ENCODE measurements at regions not wholly inside any gene's neighbourhood (a gene's known extent, or its start where the extent isn't known, plus 50 kb on each side); places are given as distances from the start of the nearest gene placed in this dataset.

DNA sequence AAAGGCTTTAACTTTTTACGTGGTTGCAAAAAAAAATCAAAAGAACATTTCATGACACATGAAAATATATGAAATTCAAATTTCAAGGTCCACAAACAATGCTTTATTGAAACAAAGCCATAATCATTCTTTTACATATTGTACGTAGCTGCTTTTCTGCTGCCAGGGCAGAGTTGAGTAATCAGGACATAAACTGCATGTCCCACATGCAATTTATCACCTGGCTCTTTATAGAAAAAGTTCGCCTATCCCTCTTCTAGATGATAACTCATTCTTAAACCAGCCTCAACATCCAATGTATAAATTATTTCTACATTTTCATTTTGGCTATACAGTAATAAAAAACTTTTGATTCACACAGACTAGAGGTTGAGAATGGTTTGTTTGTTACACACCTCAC, 154.9 kb downstream of the AXIN2 start:
- Histone ChIP-seq H3K4me3 (replicated peaks in 1 of 4; ENCODE audit: control extremely low read depth in 1 of 4, insufficient read depth in 1 of 4, low read depth in 3 of 4, low read length in 4 of 4) (no peak overlapping the region), H3K27ac (ENCODE audit: insufficient read depth, low read length) (no peak overlapping the region), H4K20me1 (ENCODE audit: control insufficient read depth, extremely low read depth, insufficient read depth, low read length) (no peaks in the 10 kb centered on the region), H3K79me2 (ENCODE audit: control insufficient read depth, insufficient read depth, low read length) (no peaks in the 10 kb centered on the region), H2AFZ (ENCODE audit: low read length) (no peak overlapping the region), H3K9ac (ENCODE audit: insufficient read depth, low read length) (no peak overlapping the region), H3K27me3 (ENCODE audit: control insufficient read depth, insufficient read depth, low read length) (no peaks in the 10 kb centered on the region), H3K9me3 (ENCODE audit: control insufficient read depth, insufficient read depth, low read depth, low read length) (no peaks in the 10 kb centered on the region), H3K4me2 (ENCODE audit: extremely low read depth, insufficient read depth, low read length) (no peak overlapping the region), H3K4me1 (ENCODE audit: control insufficient read depth, extremely low read depth, insufficient read depth, low read length) (no peaks in the 10 kb centered on the region), H3K36me3 (ENCODE audit: control insufficient read depth, insufficient read depth, low read length) (no peaks in the 10 kb centered on the region)
- TF ChIP-seq, protein P1, sequence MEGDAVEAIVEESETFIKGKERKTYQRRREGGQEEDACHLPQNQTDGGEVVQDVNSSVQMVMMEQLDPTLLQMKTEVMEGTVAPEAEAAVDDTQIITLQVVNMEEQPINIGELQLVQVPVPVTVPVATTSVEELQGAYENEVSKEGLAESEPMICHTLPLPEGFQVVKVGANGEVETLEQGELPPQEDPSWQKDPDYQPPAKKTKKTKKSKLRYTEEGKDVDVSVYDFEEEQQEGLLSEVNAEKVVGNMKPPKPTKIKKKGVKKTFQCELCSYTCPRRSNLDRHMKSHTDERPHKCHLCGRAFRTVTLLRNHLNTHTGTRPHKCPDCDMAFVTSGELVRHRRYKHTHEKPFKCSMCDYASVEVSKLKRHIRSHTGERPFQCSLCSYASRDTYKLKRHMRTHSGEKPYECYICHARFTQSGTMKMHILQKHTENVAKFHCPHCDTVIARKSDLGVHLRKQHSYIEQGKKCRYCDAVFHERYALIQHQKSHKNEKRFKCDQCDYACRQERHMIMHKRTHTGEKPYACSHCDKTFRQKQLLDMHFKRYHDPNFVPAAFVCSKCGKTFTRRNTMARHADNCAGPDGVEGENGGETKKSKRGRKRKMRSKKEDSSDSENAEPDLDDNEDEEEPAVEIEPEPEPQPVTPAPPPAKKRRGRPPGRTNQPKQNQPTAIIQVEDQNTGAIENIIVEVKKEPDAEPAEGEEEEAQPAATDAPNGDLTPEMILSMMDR (conservative IDR thresholded peaks at IDR 0.05 in 1 of 2, IDR thresholded peaks at IDR 0.05 in 1 of 2; ENCODE audit: low read depth in 1 of 2, low read length in 2 of 2) = no peak
- no peak for TF ChIP-seq EZH2 (IDR thresholded peaks at IDR 0.05; ENCODE audit: low read length, missing control alignments)
- DNase-seq (ENCODE audit: low read depth in 2 of 2) = no peak

DNA sequence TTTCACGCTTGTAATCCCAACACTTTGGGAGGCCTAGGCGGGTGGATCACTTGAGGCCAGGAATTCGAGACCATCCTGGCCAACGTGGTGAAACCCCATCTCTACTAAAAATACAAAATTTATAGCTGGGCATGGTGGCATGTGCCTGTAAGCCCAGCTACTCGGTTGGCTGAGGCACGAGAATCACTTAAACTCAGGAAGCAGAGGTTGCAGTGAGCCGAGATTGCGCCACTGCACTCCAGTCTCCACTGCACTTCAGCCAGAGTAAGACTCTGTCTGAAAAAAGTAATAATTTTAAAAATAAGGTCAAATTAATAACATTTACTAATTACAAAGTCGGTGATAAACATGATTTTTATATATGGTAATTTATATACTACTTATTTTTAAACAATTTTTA, 155.9 kb downstream of the AXIN2 start:
- no peak overlapping the region for H3K27ac ChIP-seq (ENCODE audit: insufficient read depth, low read length)

DNA sequence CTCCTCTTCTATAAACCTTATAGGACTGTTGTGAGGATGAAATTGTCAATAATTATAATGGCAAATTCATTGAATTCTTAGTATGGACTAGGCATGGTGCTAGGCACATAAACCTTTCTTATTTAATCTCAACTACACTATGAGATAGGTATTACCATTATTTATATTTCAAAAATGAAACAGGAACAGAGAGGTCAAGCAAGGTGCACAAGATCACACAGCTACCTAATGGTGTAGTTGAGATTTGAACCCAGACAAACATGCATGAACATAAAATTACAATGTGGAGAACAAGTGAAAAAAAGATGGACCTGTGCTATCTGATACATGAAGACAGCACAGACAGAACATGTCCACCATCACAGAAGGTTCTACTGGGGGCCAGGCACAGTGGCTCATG, 156.7 kb downstream of the AXIN2 start:
- Histone ChIP-seq H3K4me2 (ENCODE audit: extremely low read depth, insufficient read depth, low read length) (no peak overlapping the region), H4K20me1 (ENCODE audit: control insufficient read depth, extremely low read depth, insufficient read depth, low read length) (no peaks in the 10 kb centered on the region), H3K4me3 (replicated peaks in 1 of 4; ENCODE audit: control extremely low read depth in 1 of 4, insufficient read depth in 1 of 4, low read depth in 3 of 4, low read length in 4 of 4) (no peak overlapping the region), H3K27me3 (ENCODE audit: control insufficient read depth, insufficient read depth, low read length) (no peaks in the 10 kb centered on the region), H3K4me1 (ENCODE audit: control insufficient read depth, extremely low read depth, insufficient read depth, low read length) (no peaks in the 10 kb centered on the region), H3K9ac (ENCODE audit: insufficient read depth, low read length) (no peak overlapping the region), H2AFZ (ENCODE audit: low read length) (no peak overlapping the region), H3K9me3 (ENCODE audit: control insufficient read depth, insufficient read depth, low read depth, low read length) (no peaks in the 10 kb centered on the region), H3K79me2 (ENCODE audit: control insufficient read depth, insufficient read depth, low read length) (no peaks in the 10 kb centered on the region), H3K27ac (ENCODE audit: insufficient read depth, low read length) (no peak overlapping the region), H3K36me3 (ENCODE audit: control insufficient read depth, insufficient read depth, low read length) (no peaks in the 10 kb centered on the region)
- no peak for DNase-seq (ENCODE audit: low read depth in 2 of 2)
- TF ChIP-seq, protein P1 (conservative IDR thresholded peaks at IDR 0.05 in 1 of 2, IDR thresholded peaks at IDR 0.05 in 1 of 2; ENCODE audit: low read depth in 1 of 2, low read length in 2 of 2) = no peak
- no peak for TF ChIP-seq EZH2 (IDR thresholded peaks at IDR 0.05; ENCODE audit: low read length, missing control alignments)

More for the DNA sequence above, 155.9 kb downstream of the AXIN2 start:
- Histone ChIP-seq H3K79me2 (ENCODE audit: control insufficient read depth, insufficient read depth, low read length) (no peaks in the 10 kb centered on the region), H4K20me1 (ENCODE audit: control insufficient read depth, extremely low read depth, insufficient read depth, low read length) (no peaks in the 10 kb centered on the region), H2AFZ (ENCODE audit: low read length) (no peak overlapping the region), H3K4me3 (replicated peaks in 1 of 4; ENCODE audit: control extremely low read depth in 1 of 4, insufficient read depth in 1 of 4, low read depth in 3 of 4, low read length in 4 of 4) (no peak overlapping the region), H3K9ac (ENCODE audit: insufficient read depth, low read length) (no peak overlapping the region), H3K4me1 (ENCODE audit: control insufficient read depth, extremely low read depth, insufficient read depth, low read length) (no peaks in the 10 kb centered on the region), H3K27me3 (ENCODE audit: control insufficient read depth, insufficient read depth, low read length) (no peaks in the 10 kb centered on the region), H3K9me3 (ENCODE audit: control insufficient read depth, insufficient read depth, low read depth, low read length) (no peaks in the 10 kb centered on the region), H3K4me2 (ENCODE audit: extremely low read depth, insufficient read depth, low read length) (no peak overlapping the region), H3K36me3 (ENCODE audit: control insufficient read depth, insufficient read depth, low read length) (no peaks in the 10 kb centered on the region)
- TF ChIP-seq, protein P1 (conservative IDR thresholded peaks at IDR 0.05 in 1 of 2, IDR thresholded peaks at IDR 0.05 in 1 of 2; ENCODE audit: low read depth in 1 of 2, low read length in 2 of 2) = no peak
- no peak for TF ChIP-seq EZH2 (IDR thresholded peaks at IDR 0.05; ENCODE audit: low read length, missing control alignments)
- no peak for DNase-seq (ENCODE audit: low read depth in 2 of 2)

Measured in fibroblast of lung (primary cell).